ENCODE measurements at regions not wholly inside any gene's neighbourhood (a gene's known extent, or its start where the extent isn't known, plus 50 kb on each side); places are given as distances from the start of the nearest gene placed in this dataset.

DNA sequence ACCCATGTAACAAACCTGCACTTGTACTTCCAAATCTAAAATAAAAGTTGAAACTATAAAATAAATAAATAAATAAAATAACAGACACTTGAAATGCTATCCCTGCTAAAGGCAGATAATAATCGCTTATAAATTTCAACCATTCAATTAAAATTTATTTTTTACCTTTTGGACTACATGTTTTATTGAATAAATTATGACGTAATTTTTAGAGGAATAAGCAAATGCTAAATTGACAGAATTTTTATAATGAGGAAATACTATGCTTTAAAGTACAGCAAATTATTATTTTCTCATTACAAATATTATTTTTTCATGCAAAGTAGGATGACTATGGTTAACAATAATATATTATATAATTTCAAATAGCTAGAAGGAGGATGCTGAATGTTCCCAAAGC, 658.6 kb upstream of the LMO3 start:
- no peak for DNase-seq
- Histone ChIP-seq H2AFZ (ENCODE audit: low read length) (no peak overlapping the region), H3F3A (ENCODE audit: insufficient read depth, low read length) (no peaks in the 10 kb centered on the region), H3K27ac (ENCODE audit: low read length) (no peak overlapping the region), H3K4me3 (ENCODE audit: low read length) (no peak overlapping the region), H3K4me1 (ENCODE audit: low read length) (no peaks in the 10 kb centered on the region), H3K9ac (ENCODE audit: low read length) (no peak overlapping the region), H3K9me3 (replicated peaks; ENCODE audit: insufficient read depth, low read length) (no peaks in the 10 kb centered on the region; the same call in 1 of the 2 replicates), H4K20me1 (ENCODE audit: insufficient read depth, low read length) (no peaks in the 10 kb centered on the region; the same call in 1 of the 2 replicates), H3K79me2 (ENCODE audit: low read length) (no peaks in the 10 kb centered on the region), H3K36me3 (replicated peaks; ENCODE audit: insufficient read depth, low read length) (no peaks in the 10 kb centered on the region), H3K27me3 (replicated peaks; ENCODE audit: insufficient read depth, low read length) (no peaks in the 10 kb centered on the region), H3K9me2 (replicated peaks; ENCODE audit: insufficient read depth, low read length) (no peaks in the 10 kb centered on the region), H3K4me2 (ENCODE audit: low read depth, low read length) (no peak overlapping the region)
- TF ChIP-seq, protein P1, sequence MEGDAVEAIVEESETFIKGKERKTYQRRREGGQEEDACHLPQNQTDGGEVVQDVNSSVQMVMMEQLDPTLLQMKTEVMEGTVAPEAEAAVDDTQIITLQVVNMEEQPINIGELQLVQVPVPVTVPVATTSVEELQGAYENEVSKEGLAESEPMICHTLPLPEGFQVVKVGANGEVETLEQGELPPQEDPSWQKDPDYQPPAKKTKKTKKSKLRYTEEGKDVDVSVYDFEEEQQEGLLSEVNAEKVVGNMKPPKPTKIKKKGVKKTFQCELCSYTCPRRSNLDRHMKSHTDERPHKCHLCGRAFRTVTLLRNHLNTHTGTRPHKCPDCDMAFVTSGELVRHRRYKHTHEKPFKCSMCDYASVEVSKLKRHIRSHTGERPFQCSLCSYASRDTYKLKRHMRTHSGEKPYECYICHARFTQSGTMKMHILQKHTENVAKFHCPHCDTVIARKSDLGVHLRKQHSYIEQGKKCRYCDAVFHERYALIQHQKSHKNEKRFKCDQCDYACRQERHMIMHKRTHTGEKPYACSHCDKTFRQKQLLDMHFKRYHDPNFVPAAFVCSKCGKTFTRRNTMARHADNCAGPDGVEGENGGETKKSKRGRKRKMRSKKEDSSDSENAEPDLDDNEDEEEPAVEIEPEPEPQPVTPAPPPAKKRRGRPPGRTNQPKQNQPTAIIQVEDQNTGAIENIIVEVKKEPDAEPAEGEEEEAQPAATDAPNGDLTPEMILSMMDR (IDR thresholded peaks at IDR 0.05; ENCODE audit: low read length) = no peak

DNA sequence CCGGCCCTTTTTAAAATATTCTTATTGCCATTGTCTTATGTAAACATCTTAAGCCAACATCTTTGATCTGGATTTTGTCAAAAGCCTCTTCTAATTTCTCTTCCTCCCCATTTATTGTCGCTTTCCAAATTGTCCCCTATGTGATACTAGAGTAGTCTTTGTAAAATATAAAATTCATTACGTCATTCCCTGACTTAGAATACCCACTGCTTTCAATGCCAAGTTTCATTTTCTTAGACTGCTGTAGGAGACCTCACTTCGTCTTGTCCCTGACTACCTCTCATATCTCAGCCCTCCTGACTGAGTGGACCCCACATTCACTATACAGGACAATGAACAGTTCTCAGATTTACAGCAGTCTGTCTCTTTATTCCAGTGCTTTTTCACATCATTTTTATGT, 633.9 kb upstream of the LMO3 start:
- H3K27ac ChIP-seq (ENCODE audit: low read length) = no peak overlapping the region
- no peaks in the 10 kb centered on the region for H3K27me3 ChIP-seq (replicated peaks; ENCODE audit: insufficient read depth, low read length)
- no peaks in the 10 kb centered on the region for H4K20me1 ChIP-seq (ENCODE audit: insufficient read depth, low read length)
- H3K4me3 ChIP-seq (ENCODE audit: low read length) = no peak overlapping the region
- H3K9me3 ChIP-seq (replicated peaks; ENCODE audit: insufficient read depth, low read length) = no peaks in the 10 kb centered on the region
- TF ChIP-seq, protein P1 (IDR thresholded peaks at IDR 0.05; ENCODE audit: low read length) = no peak
- TF ChIP-seq EZH2phosphoT487 (IDR thresholded peaks at IDR 0.05; ENCODE audit: low read length) (no peak), EZH2 (optimal IDR thresholded peaks at IDR 0.05; ENCODE audit: low read depth, low read length) (no peak)
- H3K4me2 ChIP-seq (ENCODE audit: low read depth, low read length) = no peak overlapping the region
- no peaks in the 10 kb centered on the region for H3F3A ChIP-seq (ENCODE audit: insufficient read depth, low read length)
- no peak overlapping the region for H2AFZ ChIP-seq (ENCODE audit: low read length)
- no peaks in the 10 kb centered on the region for H3K4me1 ChIP-seq (ENCODE audit: low read length)
- no peak for DNase-seq
- no peaks in the 10 kb centered on the region for H3K79me2 ChIP-seq (ENCODE audit: low read length)
- H3K9ac ChIP-seq (ENCODE audit: low read length) = no peak overlapping the region
- H3K36me3 ChIP-seq (replicated peaks; ENCODE audit: insufficient read depth, low read length) = no peaks in the 10 kb centered on the region
- H3K9me2 ChIP-seq (replicated peaks; ENCODE audit: insufficient read depth, low read length) = no peaks in the 10 kb centered on the region

DNA sequence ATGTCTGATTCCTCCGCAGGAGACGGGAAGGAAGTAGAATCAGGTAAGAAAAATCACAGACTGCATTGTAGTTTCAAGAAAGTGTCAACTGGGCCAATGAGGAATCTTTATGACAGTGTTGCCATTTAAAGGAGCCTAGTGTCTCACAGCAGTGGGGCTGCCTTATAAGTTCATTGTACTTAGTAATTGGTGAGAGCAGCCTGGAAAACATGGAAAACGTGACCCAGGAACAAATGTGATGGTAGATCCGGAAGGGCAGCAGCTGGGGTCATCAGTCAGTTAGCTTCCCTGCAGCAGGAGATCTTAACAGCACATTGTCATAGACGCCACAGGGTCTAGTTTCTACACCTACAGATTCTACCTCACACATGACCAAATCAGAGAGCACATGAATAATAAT, 630.0 kb upstream of the LMO3 start:
- no peak overlapping the region for H3K9ac ChIP-seq (ENCODE audit: low read length)
- no peaks in the 10 kb centered on the region for H3K79me2 ChIP-seq (ENCODE audit: low read length)
- H3K4me2 ChIP-seq (ENCODE audit: low read depth, low read length) = no peak overlapping the region
- H3K4me3 ChIP-seq (ENCODE audit: low read length) = no peak overlapping the region
- no peaks in the 10 kb centered on the region for H3K9me2 ChIP-seq (replicated peaks; ENCODE audit: insufficient read depth, low read length)
- no peaks in the 10 kb centered on the region for H3K36me3 ChIP-seq (replicated peaks; ENCODE audit: insufficient read depth, low read length)
- H4K20me1 ChIP-seq (ENCODE audit: insufficient read depth, low read length) = no peaks in the 10 kb centered on the region
- no peak overlapping the region for H2AFZ ChIP-seq (ENCODE audit: low read length)
- no peaks in the 10 kb centered on the region for H3K27me3 ChIP-seq (replicated peaks; ENCODE audit: insufficient read depth, low read length)
- H3K9me3 ChIP-seq (replicated peaks; ENCODE audit: insufficient read depth, low read length) = no peaks in the 10 kb centered on the region
- TF ChIP-seq, protein P1 (IDR thresholded peaks at IDR 0.05; ENCODE audit: low read length) = no peak
- TF ChIP-seq EZH2 (optimal IDR thresholded peaks at IDR 0.05; ENCODE audit: low read depth, low read length) (no peak), EZH2phosphoT487 (IDR thresholded peaks at IDR 0.05; ENCODE audit: low read length) (no peak)
- no peaks in the 10 kb centered on the region for H3K4me1 ChIP-seq (ENCODE audit: low read length)
- no peaks in the 10 kb centered on the region for H3F3A ChIP-seq (ENCODE audit: insufficient read depth, low read length)
- no peak for DNase-seq
- H3K27ac ChIP-seq (ENCODE audit: low read length) = no peak overlapping the region

All from MM.1S (cell line).